ENCODE measurements at regions not wholly inside any gene's neighbourhood (a gene's known extent, or its start where the extent isn't known, plus 50 kb on each side); places are given as distances from the start of the nearest gene placed in this dataset.

DNA sequence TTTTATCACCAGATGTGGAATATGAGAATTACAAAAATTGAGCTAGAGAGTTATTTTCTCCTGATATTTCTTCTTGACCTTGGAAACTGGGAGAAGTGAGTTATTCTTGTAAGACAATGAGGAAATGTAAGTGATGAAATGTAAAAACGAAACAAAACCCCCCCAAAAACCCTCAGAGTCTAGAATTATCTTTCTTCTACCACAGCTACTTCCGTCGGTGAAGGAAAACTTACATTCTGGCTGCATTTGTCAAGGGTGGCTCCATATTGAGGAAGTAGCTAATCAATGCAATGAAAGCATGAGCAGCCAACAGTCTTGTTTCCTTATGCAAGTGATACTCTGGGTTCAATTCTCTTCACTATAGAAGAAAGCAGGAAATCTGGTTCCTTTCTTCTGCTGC lies 661.7 kb upstream of the CITED2 start:
- Histone ChIP-seq H3K36me3 (ENCODE audit: control insufficient read depth in 5 of 5, insufficient read depth in 5 of 5, low read length in 5 of 5) (no peaks in the 10 kb centered on the region), H3K9me3 (ENCODE audit: control insufficient read depth in 5 of 5, low read length in 5 of 5) (peaks cover 0 to 10% (median 4%) of the 10 kb centered on the region in 5 donors), H3K4me1 (ENCODE audit: control insufficient read depth in 5 of 5, insufficient read depth in 5 of 5, low read length in 5 of 5) (peaks cover 0 to 4% (median 0%) of the 10 kb centered on the region in 5 donors), H3K4me3 (ENCODE audit: low read depth in 1 of 5, low read length in 5 of 5) (no peak overlapping the region), H3K27ac (ENCODE audit: low read depth, low read length) (no peak overlapping the region), H3K27me3 (ENCODE audit: control insufficient read depth in 5 of 5, insufficient read depth in 4 of 5, low read length in 5 of 5) (no peaks in the 10 kb centered on the region), H3K9ac (ENCODE audit: low read length in 5 of 5) (no peak overlapping the region)

DNA sequence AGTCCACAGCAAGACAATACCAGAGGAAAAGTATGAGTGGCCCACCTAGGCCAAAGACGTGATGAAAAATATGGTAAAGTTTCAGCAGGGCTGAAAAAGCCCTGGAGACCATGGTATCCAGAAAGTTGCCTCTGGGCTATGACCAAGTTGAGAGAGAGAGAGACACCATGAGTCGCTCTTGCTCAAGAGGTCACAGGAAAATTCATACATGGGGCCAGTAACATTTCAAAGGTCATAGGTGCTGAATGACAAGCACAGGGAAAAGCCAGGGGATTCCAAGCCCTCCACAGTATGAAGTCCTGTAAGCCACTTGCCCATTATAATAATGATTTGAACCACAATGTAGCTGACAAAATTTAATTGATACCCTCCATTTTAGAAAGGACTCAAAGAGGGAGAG lies 657.7 kb upstream of the CITED2 start:
- Histone ChIP-seq H3K36me3 (ENCODE audit: control insufficient read depth in 5 of 5, insufficient read depth in 5 of 5, low read length in 5 of 5) (no peaks in the 10 kb centered on the region), H3K4me3 (ENCODE audit: low read depth in 1 of 5, low read length in 5 of 5) (no peak overlapping the region), H3K27ac (ENCODE audit: low read depth, low read length) (no peak overlapping the region), H3K9ac (ENCODE audit: low read length in 5 of 5) (no peak overlapping the region), H3K27me3 (ENCODE audit: control insufficient read depth in 5 of 5, insufficient read depth in 4 of 5, low read length in 5 of 5) (no peaks in the 10 kb centered on the region), H3K4me1 (ENCODE audit: control insufficient read depth in 5 of 5, insufficient read depth in 5 of 5, low read length in 5 of 5) (no peaks in the 10 kb centered on the region), H3K9me3 (ENCODE audit: control insufficient read depth in 5 of 5, low read length in 5 of 5) (peaks cover 0 to 15% (median 4%) of the 10 kb centered on the region in 5 donors)

DNA sequence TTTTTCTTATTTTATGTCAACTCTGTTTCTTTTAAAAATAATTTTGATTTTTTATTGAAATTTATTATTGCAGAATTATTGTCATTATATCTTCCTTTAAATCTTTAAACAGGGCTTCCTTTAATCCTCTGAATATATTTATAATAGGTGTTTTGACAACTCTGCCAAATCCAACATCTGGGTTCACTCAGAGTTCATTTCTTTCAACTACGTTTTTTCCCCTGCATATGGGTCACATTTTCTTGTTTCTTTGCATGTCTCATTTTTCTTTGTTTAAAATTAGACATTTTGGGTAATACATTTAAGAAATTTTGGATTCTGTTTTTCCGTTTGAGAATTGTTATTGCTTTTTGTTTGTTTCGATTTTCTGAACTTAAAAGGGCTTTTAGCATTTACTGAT lies 655.1 kb upstream of the CITED2 start:
- no peak overlapping the region for H3K9ac ChIP-seq (ENCODE audit: low read length in 5 of 5)
- H3K9me3 ChIP-seq (ENCODE audit: control insufficient read depth in 5 of 5, low read length in 5 of 5) = peaks cover 0 to 7% (median 0%) of the 10 kb centered on the region in 5 donors
- no peak overlapping the region for H3K27ac ChIP-seq (ENCODE audit: low read depth, low read length)
- no peaks in the 10 kb centered on the region for H3K4me1 ChIP-seq (ENCODE audit: control insufficient read depth in 5 of 5, insufficient read depth in 5 of 5, low read length in 5 of 5)
- H3K36me3 ChIP-seq (ENCODE audit: control insufficient read depth in 5 of 5, insufficient read depth in 5 of 5, low read length in 5 of 5) = no peaks in the 10 kb centered on the region
- H3K27me3 ChIP-seq (ENCODE audit: control insufficient read depth in 5 of 5, insufficient read depth in 4 of 5, low read length in 5 of 5) = no peaks in the 10 kb centered on the region
- H3K4me3 ChIP-seq (ENCODE audit: low read depth in 1 of 5, low read length in 5 of 5) = no peak overlapping the region

DNA sequence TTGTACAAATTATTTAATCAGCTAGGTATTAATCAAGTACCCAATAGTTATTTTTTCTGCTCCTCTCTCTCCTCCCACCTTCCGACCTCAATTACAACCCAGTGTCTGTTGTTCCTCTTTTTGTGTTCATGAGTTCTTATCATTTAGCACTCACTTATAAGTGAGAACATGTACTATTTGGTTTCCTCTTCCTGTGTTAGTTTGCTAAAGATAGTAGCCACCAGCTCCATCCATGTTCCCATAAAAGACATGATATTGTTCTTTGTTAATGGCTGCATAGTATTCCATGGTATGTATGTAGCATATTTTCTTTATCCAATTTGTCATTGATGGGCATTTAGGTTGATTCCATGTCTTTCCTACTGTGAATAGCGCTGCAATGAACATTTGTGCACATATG lies 652.8 kb upstream of the CITED2 start:
- H3K27me3 ChIP-seq (ENCODE audit: control insufficient read depth in 5 of 5, insufficient read depth in 4 of 5, low read length in 5 of 5) = no peaks in the 10 kb centered on the region
- no peak overlapping the region for H3K9ac ChIP-seq (ENCODE audit: low read length in 5 of 5)
- no peak overlapping the region for H3K4me3 ChIP-seq (ENCODE audit: low read depth in 1 of 5, low read length in 5 of 5)
- H3K4me1 ChIP-seq (ENCODE audit: control insufficient read depth in 5 of 5, insufficient read depth in 5 of 5, low read length in 5 of 5) = no peaks in the 10 kb centered on the region
- no peaks in the 10 kb centered on the region for H3K36me3 ChIP-seq (ENCODE audit: control insufficient read depth in 5 of 5, insufficient read depth in 5 of 5, low read length in 5 of 5)
- no peak overlapping the region for H3K27ac ChIP-seq (ENCODE audit: low read depth, low read length)
- H3K9me3 ChIP-seq (ENCODE audit: control insufficient read depth in 5 of 5, low read length in 5 of 5) = peaks cover 0 to 7% (median 0%) of the 10 kb centered on the region in 5 donors

- Histone ChIP-seq H3K4me3 (ENCODE audit: low read depth in 1 of 5, low read length in 5 of 5) (no peak overlapping the region), H3K27me3 (ENCODE audit: control insufficient read depth in 5 of 5, insufficient read depth in 4 of 5, low read length in 5 of 5) (no peaks in the 10 kb centered on the region), H3K9ac (ENCODE audit: low read length in 5 of 5) (no peak overlapping the region), H3K9me3 (ENCODE audit: control insufficient read depth in 5 of 5, low read length in 5 of 5) (peaks cover 0 to 7% (median 0%) of the 10 kb centered on the region in 5 donors), H3K36me3 (ENCODE audit: control insufficient read depth in 5 of 5, insufficient read depth in 5 of 5, low read length in 5 of 5) (no peaks in the 10 kb centered on the region), H3K27ac (ENCODE audit: low read depth, low read length) (no peak overlapping the region), H3K4me1 (ENCODE audit: control insufficient read depth in 5 of 5, insufficient read depth in 5 of 5, low read length in 5 of 5) (no peaks in the 10 kb centered on the region)
These were observed 652.1 kb upstream of the CITED2 start for GRCh38 chr6:140026546-140026945.

DNA sequence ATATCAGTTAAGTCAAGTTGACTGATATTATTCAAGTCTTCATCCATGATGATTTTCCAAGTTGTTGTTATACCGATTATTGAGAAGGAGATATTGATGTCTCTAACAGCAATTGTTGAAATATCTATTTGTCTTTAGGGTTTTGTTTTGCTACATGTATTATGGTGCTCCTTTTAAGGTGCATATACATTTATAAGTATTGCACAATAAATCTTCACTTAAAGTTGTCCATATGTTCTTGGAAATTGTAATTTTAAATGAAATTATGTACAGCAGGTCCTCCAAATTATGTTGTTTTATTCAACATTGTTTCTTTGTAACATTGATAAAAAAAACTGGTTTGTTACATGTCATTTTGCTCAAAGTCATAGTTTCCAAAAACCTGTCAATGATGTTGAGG lies 650.7 kb upstream of the CITED2 start:
- Histone ChIP-seq H3K27me3 (ENCODE audit: control insufficient read depth in 5 of 5, insufficient read depth in 4 of 5, low read length in 5 of 5) (no peaks in the 10 kb centered on the region), H3K9me3 (ENCODE audit: control insufficient read depth in 5 of 5, low read length in 5 of 5) (peaks cover 0 to 17% (median 8%) of the 10 kb centered on the region in 5 donors), H3K27ac (ENCODE audit: low read depth, low read length) (no peak overlapping the region), H3K4me3 (ENCODE audit: low read depth in 1 of 5, low read length in 5 of 5) (no peak overlapping the region), H3K4me1 (ENCODE audit: control insufficient read depth in 5 of 5, insufficient read depth in 5 of 5, low read length in 5 of 5) (no peaks in the 10 kb centered on the region), H3K9ac (ENCODE audit: low read length in 5 of 5) (no peak overlapping the region), H3K36me3 (ENCODE audit: control insufficient read depth in 5 of 5, insufficient read depth in 5 of 5, low read length in 5 of 5) (no peaks in the 10 kb centered on the region)

- Histone ChIP-seq H3K9me3 (ENCODE audit: control insufficient read depth in 5 of 5, low read length in 5 of 5) (peaks cover 0 to 18% (median 12%) of the 10 kb centered on the region in 5 donors), H3K27ac (ENCODE audit: low read depth, low read length) (no peak overlapping the region), H3K36me3 (ENCODE audit: control insufficient read depth in 5 of 5, insufficient read depth in 5 of 5, low read length in 5 of 5) (no peaks in the 10 kb centered on the region), H3K4me1 (ENCODE audit: control insufficient read depth in 5 of 5, insufficient read depth in 5 of 5, low read length in 5 of 5) (no peaks in the 10 kb centered on the region), H3K4me3 (ENCODE audit: low read depth in 1 of 5, low read length in 5 of 5) (no peak overlapping the region), H3K9ac (ENCODE audit: low read length in 5 of 5) (no peak overlapping the region), H3K27me3 (ENCODE audit: control insufficient read depth in 5 of 5, insufficient read depth in 4 of 5, low read length in 5 of 5) (no peaks in the 10 kb centered on the region)
These were observed 645.9 kb upstream of the CITED2 start for GRCh38 chr6:140020207-140020791.

- H3K27ac ChIP-seq (ENCODE audit: low read depth, low read length) = no peak overlapping the region
These were observed 644.1 kb upstream of the CITED2 start for GRCh38 chr6:140018588-140018987.

GRCh38 chr6:140017470-140017869 lies 643.0 kb upstream of the CITED2 start:
- peaks cover 0 to 18% (median 12%) of the 10 kb centered on the region in 5 donors for H3K9me3 ChIP-seq (ENCODE audit: control insufficient read depth in 5 of 5, low read length in 5 of 5)
- no peak overlapping the region for H3K4me3 ChIP-seq (ENCODE audit: low read depth in 1 of 5, low read length in 5 of 5)
- H3K4me1 ChIP-seq (ENCODE audit: control insufficient read depth in 5 of 5, insufficient read depth in 5 of 5, low read length in 5 of 5) = no peaks in the 10 kb centered on the region
- no peaks in the 10 kb centered on the region for H3K36me3 ChIP-seq (ENCODE audit: control insufficient read depth in 5 of 5, insufficient read depth in 5 of 5, low read length in 5 of 5)
- no peaks in the 10 kb centered on the region for H3K27me3 ChIP-seq (ENCODE audit: control insufficient read depth in 5 of 5, insufficient read depth in 4 of 5, low read length in 5 of 5)
- no peak overlapping the region for H3K27ac ChIP-seq (ENCODE audit: low read depth, low read length)
- H3K9ac ChIP-seq (ENCODE audit: low read length in 5 of 5) = no peak overlapping the region

More at GRCh38 chr6:140018588-140018987, 644.1 kb upstream of the CITED2 start:
- H3K9me3 ChIP-seq (ENCODE audit: control insufficient read depth in 5 of 5, low read length in 5 of 5) = peaks cover 0 to 18% (median 12%) of the 10 kb centered on the region in 5 donors
- no peaks in the 10 kb centered on the region for H3K36me3 ChIP-seq (ENCODE audit: control insufficient read depth in 5 of 5, insufficient read depth in 5 of 5, low read length in 5 of 5)
- no peak overlapping the region for H3K4me3 ChIP-seq (ENCODE audit: low read depth in 1 of 5, low read length in 5 of 5)
- no peaks in the 10 kb centered on the region for H3K4me1 ChIP-seq (ENCODE audit: control insufficient read depth in 5 of 5, insufficient read depth in 5 of 5, low read length in 5 of 5)
- H3K9ac ChIP-seq (ENCODE audit: low read length in 5 of 5) = no peak overlapping the region
- H3K27me3 ChIP-seq (ENCODE audit: control insufficient read depth in 5 of 5, insufficient read depth in 4 of 5, low read length in 5 of 5) = no peaks in the 10 kb centered on the region

DNA sequence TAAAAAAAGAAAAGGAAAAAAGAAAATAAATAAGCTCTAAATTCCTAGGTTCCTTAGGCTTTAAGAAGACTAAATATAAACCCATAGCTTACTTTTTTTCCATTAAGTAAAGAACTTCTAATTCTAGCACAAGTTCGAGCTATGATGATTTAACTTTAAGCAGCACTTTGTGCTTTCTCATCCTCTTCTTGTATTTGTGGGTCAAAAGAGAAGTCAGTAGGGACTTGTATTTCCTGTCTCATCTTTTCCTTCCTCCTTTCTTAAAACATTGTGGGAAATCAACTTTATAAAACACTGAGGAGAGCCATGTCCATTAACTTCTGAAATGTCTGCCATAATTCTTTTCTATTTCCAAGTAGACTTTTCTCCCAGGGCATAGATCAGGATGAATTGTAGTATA lies 637.7 kb upstream of the CITED2 start:
- Histone ChIP-seq H3K36me3 (ENCODE audit: control insufficient read depth in 5 of 5, insufficient read depth in 5 of 5, low read length in 5 of 5) (no peaks in the 10 kb centered on the region), H3K27ac (ENCODE audit: low read depth, low read length) (no peak overlapping the region), H3K4me1 (ENCODE audit: control insufficient read depth in 5 of 5, insufficient read depth in 5 of 5, low read length in 5 of 5) (peaks cover 0 to 4% (median 0%) of the 10 kb centered on the region in 5 donors), H3K9ac (ENCODE audit: low read length in 5 of 5) (no peak overlapping the region), H3K4me3 (ENCODE audit: low read depth in 1 of 5, low read length in 5 of 5) (no peak overlapping the region), H3K9me3 (ENCODE audit: control insufficient read depth in 5 of 5, low read length in 5 of 5) (no peaks in the 10 kb centered on the region), H3K27me3 (ENCODE audit: control insufficient read depth in 5 of 5, insufficient read depth in 4 of 5, low read length in 5 of 5) (no peaks in the 10 kb centered on the region)
